ENCODE measurements at regions not wholly inside any gene's neighbourhood (a gene's known extent, or its start where the extent isn't known, plus 50 kb on each side); places are given as distances from the start of the nearest gene placed in this dataset.

GRCh38 chr18:51617572-51618260 is 420.2 kb upstream of the MEX3C start:
- H3K4me1 Mint-ChIP-seq (ENCODE audit: low read depth): no peaks in the 10 kb centered on the region
- no peak overlapping the region for H3K27ac Mint-ChIP-seq
- no peaks in the 10 kb centered on the region for H3K9me3 Mint-ChIP-seq
- H3K27me3 Mint-ChIP-seq: peaks cover 31% of the 10 kb centered on the region
- no peak overlapping the region for H3K4me3 Mint-ChIP-seq
- H3K36me3 Mint-ChIP-seq (ENCODE audit: low read depth): no peaks in the 10 kb centered on the region

- H3K36me3 Mint-ChIP-seq (ENCODE audit: low read depth): no peaks in the 10 kb centered on the region
- no peak overlapping the region for H3K4me3 Mint-ChIP-seq
- no peaks in the 10 kb centered on the region for H3K4me1 Mint-ChIP-seq (ENCODE audit: low read depth)
- H3K27me3 Mint-ChIP-seq: peaks cover 29% of the 10 kb centered on the region
- H3K9me3 Mint-ChIP-seq: no peaks in the 10 kb centered on the region
- H3K27ac Mint-ChIP-seq: no peak overlapping the region
Measured at GRCh38 chr18:51619283-51619682, 421.8 kb upstream of the MEX3C start.

- H3K4me3 Mint-ChIP-seq: no peak overlapping the region
- H3K9me3 Mint-ChIP-seq: no peaks in the 10 kb centered on the region
- peaks cover 24% of the 10 kb centered on the region for H3K27me3 Mint-ChIP-seq
- no peak overlapping the region for H3K27ac Mint-ChIP-seq
- no peaks in the 10 kb centered on the region for H3K36me3 Mint-ChIP-seq (ENCODE audit: low read depth)
- no peaks in the 10 kb centered on the region for H3K4me1 Mint-ChIP-seq (ENCODE audit: low read depth)
Measured at GRCh38 chr18:51621113-51621863, 423.8 kb upstream of the MEX3C start.

- H3K4me3 Mint-ChIP-seq: no peak overlapping the region
- peaks cover 24% of the 10 kb centered on the region for H3K27me3 Mint-ChIP-seq
Measured at GRCh38 chr18:51621864-51622160, 424.3 kb upstream of the MEX3C start.

GRCh38 chr18:51622702-51623101 is 425.2 kb upstream of the MEX3C start:
- H3K27me3 Mint-ChIP-seq: peaks cover 24% of the 10 kb centered on the region
- no peaks in the 10 kb centered on the region for H3K9me3 Mint-ChIP-seq
- no peak overlapping the region for H3K27ac Mint-ChIP-seq
- no peaks in the 10 kb centered on the region for H3K4me1 Mint-ChIP-seq (ENCODE audit: low read depth)
- H3K36me3 Mint-ChIP-seq (ENCODE audit: low read depth): no peaks in the 10 kb centered on the region
- H3K4me3 Mint-ChIP-seq: no peak overlapping the region

More at GRCh38 chr18:51621864-51622160, 424.3 kb upstream of the MEX3C start:
- no peaks in the 10 kb centered on the region for H3K36me3 Mint-ChIP-seq (ENCODE audit: low read depth)
- H3K9me3 Mint-ChIP-seq: no peaks in the 10 kb centered on the region
- no peaks in the 10 kb centered on the region for H3K4me1 Mint-ChIP-seq (ENCODE audit: low read depth)
- H3K27ac Mint-ChIP-seq: no peak overlapping the region

GRCh38 chr18:51623653-51624052 is 426.2 kb upstream of the MEX3C start:
- Mint-ChIP-seq H3K9me3 (no peaks in the 10 kb centered on the region), H3K4me1 (ENCODE audit: low read depth) (no peaks in the 10 kb centered on the region), H3K27me3 (peaks cover 24% of the 10 kb centered on the region), H3K4me3 (no peak overlapping the region), H3K27ac (no peak overlapping the region), H3K36me3 (ENCODE audit: low read depth) (no peaks in the 10 kb centered on the region)

- Mint-ChIP-seq H3K4me1 (ENCODE audit: low read depth) (no peaks in the 10 kb centered on the region), H3K4me3 (no peak overlapping the region), H3K27me3 (no peaks in the 10 kb centered on the region), H3K27ac (no peak overlapping the region), H3K36me3 (ENCODE audit: low read depth) (no peaks in the 10 kb centered on the region), H3K9me3 (peaks cover 3% of the 10 kb centered on the region)
Measured at GRCh38 chr18:51630706-51631105, 433.2 kb upstream of the MEX3C start.

- H3K27me3 Mint-ChIP-seq: no peaks in the 10 kb centered on the region
- H3K36me3 Mint-ChIP-seq (ENCODE audit: low read depth): no peaks in the 10 kb centered on the region
- H3K4me3 Mint-ChIP-seq: no peak overlapping the region
- peaks cover 9% of the 10 kb centered on the region for H3K9me3 Mint-ChIP-seq
- H3K4me1 Mint-ChIP-seq (ENCODE audit: low read depth): no peaks in the 10 kb centered on the region
- H3K27ac Mint-ChIP-seq: no peak overlapping the region
Measured at GRCh38 chr18:51637881-51638280, 440.4 kb upstream of the MEX3C start.

- Mint-ChIP-seq H3K9me3 (peaks cover 9% of the 10 kb centered on the region), H3K4me1 (ENCODE audit: low read depth) (no peaks in the 10 kb centered on the region)
Measured at GRCh38 chr18:51639541-51639940, 442.1 kb upstream of the MEX3C start.

GRCh38 chr18:51643483-51643882 is 446.0 kb upstream of the MEX3C start:
- Mint-ChIP-seq H3K9me3 (no peaks in the 10 kb centered on the region), H3K4me3 (no peak overlapping the region), H3K27ac (no peak overlapping the region), H3K36me3 (ENCODE audit: low read depth) (no peaks in the 10 kb centered on the region), H3K4me1 (ENCODE audit: low read depth) (no peaks in the 10 kb centered on the region), H3K27me3 (no peaks in the 10 kb centered on the region)

More at GRCh38 chr18:51639541-51639940, 442.1 kb upstream of the MEX3C start:
- Mint-ChIP-seq H3K27me3 (no peaks in the 10 kb centered on the region), H3K36me3 (ENCODE audit: low read depth) (no peaks in the 10 kb centered on the region), H3K4me3 (no peak overlapping the region), H3K27ac (no peak overlapping the region)

- no peaks in the 10 kb centered on the region for H3K4me1 Mint-ChIP-seq (ENCODE audit: low read depth)
- H3K27ac Mint-ChIP-seq: no peak overlapping the region
- no peaks in the 10 kb centered on the region for H3K27me3 Mint-ChIP-seq
- H3K36me3 Mint-ChIP-seq (ENCODE audit: low read depth): no peaks in the 10 kb centered on the region
- no peak overlapping the region for H3K4me3 Mint-ChIP-seq
- no peaks in the 10 kb centered on the region for H3K9me3 Mint-ChIP-seq
Measured at GRCh38 chr18:51645607-51646006, 448.1 kb upstream of the MEX3C start.

GRCh38 chr18:51647346-51647745 is 449.9 kb upstream of the MEX3C start:
- Mint-ChIP-seq H3K27me3 (no peaks in the 10 kb centered on the region), H3K9me3 (no peaks in the 10 kb centered on the region), H3K27ac (no peak overlapping the region), H3K4me3 (no peak overlapping the region), H3K4me1 (ENCODE audit: low read depth) (no peaks in the 10 kb centered on the region), H3K36me3 (ENCODE audit: low read depth) (no peaks in the 10 kb centered on the region)

- H3K36me3 Mint-ChIP-seq (ENCODE audit: low read depth): no peaks in the 10 kb centered on the region
Measured at GRCh38 chr18:51647942-51648341, 450.5 kb upstream of the MEX3C start.

GRCh38 chr18:51649796-51650195 is 452.3 kb upstream of the MEX3C start:
- Mint-ChIP-seq H3K27me3 (no peaks in the 10 kb centered on the region), H3K36me3 (ENCODE audit: low read depth) (no peaks in the 10 kb centered on the region), H3K9me3 (no peaks in the 10 kb centered on the region), H3K4me1 (ENCODE audit: low read depth) (no peaks in the 10 kb centered on the region), H3K4me3 (no peak overlapping the region), H3K27ac (no peak overlapping the region)

More at GRCh38 chr18:51647942-51648341, 450.5 kb upstream of the MEX3C start:
- Mint-ChIP-seq H3K4me1 (ENCODE audit: low read depth) (no peaks in the 10 kb centered on the region), H3K4me3 (no peak overlapping the region), H3K27me3 (no peaks in the 10 kb centered on the region), H3K9me3 (no peaks in the 10 kb centered on the region), H3K27ac (no peak overlapping the region)

- Mint-ChIP-seq H3K4me1 (ENCODE audit: low read depth) (no peaks in the 10 kb centered on the region), H3K9me3 (no peaks in the 10 kb centered on the region), H3K4me3 (no peak overlapping the region), H3K27ac (no peak overlapping the region), H3K27me3 (no peaks in the 10 kb centered on the region), H3K36me3 (ENCODE audit: low read depth) (no peaks in the 10 kb centered on the region)
Measured at GRCh38 chr18:51651761-51652160, 454.3 kb upstream of the MEX3C start.
